Ectodermal cell (in vitro differentiated cells): ENCODE measurements at regions not wholly inside any gene's neighbourhood (a gene's known extent, or its start where the extent isn't known, plus 50 kb on each side); places are given as distances from the start of the nearest gene placed in this dataset.
"Not testable (repeated sequence)": the region's sequence is repeated elsewhere in the genome, so short reads cannot be mapped to it uniquely, and the experiment has no call there.

ENCODE experiments used
- H3K27ac ChIP-seq: 2 replicates; pipeline ENCODE4 v1.7.0; 2013; ENCODE audit warnings: mild to moderate bottlenecking, low read depth, low read length; ENCODE audit not compliant: insufficient read depth, poor library complexity, severe bottlenecking
- H3K27me3 ChIP-seq: 2 replicates; pipeline ENCODE4 v1.7.0; 2013; ENCODE audit warnings: mild to moderate bottlenecking, low read length; ENCODE audit not compliant: insufficient read depth, control insufficient read depth, poor library complexity, severe bottlenecking
- H3K36me3 ChIP-seq: one replicate; pipeline ENCODE4 v1.7.0; 2013; ENCODE audit warnings: low read length; ENCODE audit not compliant: control insufficient read depth, insufficient read depth
- H3K4me1 ChIP-seq: one replicate; pipeline ENCODE4 v1.7.0; 2013; ENCODE audit warnings: low read length; ENCODE audit not compliant: control insufficient read depth, insufficient read depth
- H3K4me3 ChIP-seq: 2 replicates; pipeline ENCODE4 v1.7.0; 2013; ENCODE audit warnings: low read depth, low read length, control low read depth; ENCODE audit not compliant: insufficient read depth
- H3K9me3 ChIP-seq: 2 replicates; pipeline ENCODE4 v1.7.0; 2013; ENCODE audit warnings: mild to moderate bottlenecking, low read length, moderate library complexity; ENCODE audit not compliant: control insufficient read depth
- WGBS, 2 experiments: methylation state at CpG; one replicate each; pipeline ENCODE4 v1.1.7; 2013; ENCODE audit warnings: missing lambda C conversion rate in 2 of 2; 5-methylcytosine and 5-hydroxymethylcytosine counted together

DNA sequence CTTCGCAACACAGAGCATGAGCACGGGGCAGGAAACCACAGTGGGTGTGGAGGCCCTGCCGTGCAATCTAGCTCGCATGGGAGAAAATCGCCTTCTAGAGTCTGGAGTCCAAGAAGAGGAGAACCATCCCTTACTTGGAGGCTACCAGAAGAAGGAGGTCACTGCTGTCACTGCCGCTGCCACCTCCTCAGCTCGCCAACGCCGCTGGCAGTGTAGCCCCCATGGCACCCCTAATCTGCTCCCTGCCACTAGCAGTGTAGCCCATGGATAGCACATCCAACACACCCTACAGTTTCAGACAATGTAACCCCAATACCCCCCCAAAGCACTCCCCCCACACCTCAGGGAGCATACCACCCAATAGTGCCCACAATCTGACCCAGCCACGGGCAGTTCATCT lies 438.0 kb upstream of the ZNF337 start:
- no peaks in the 10 kb centered on the region for H3K36me3 ChIP-seq
- no peaks in the 10 kb centered on the region for H3K27me3 ChIP-seq
- H3K4me3 ChIP-seq: no peak overlapping the region
- H3K4me1 ChIP-seq: no peaks in the 10 kb centered on the region
- no peak overlapping the region for H3K27ac ChIP-seq
- H3K9me3 ChIP-seq: no peaks in the 10 kb centered on the region
- WGBS, 2 experiments: 90 to 92% methylated on average over 10 of the region's 10 CpGs

DNA sequence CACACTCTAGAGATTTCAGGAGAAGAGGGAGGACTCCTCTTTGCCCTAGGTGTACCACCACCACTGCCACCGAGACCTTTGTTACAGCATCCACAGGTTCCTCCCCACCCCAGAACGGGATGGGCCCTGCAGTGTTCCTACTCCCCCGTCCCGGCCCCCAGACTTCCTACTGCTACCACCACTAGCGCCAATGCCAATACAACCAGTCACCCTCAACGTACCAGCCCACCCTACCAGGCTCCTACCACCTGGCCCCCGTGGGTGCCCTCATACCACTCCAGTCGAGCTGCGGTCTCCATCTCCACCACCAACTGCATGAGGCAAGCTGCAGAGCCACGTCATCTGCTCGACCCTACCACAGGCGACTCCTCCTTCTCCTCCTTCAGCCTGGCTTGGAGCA lies 437.1 kb upstream of the ZNF337 start:
- not testable (repeated sequence) for H3K4me3 ChIP-seq, H3K27me3 ChIP-seq, H3K36me3 ChIP-seq, H3K9me3 ChIP-seq, H3K4me1 ChIP-seq, H3K27ac ChIP-seq
- WGBS, 2 experiments: 93 to 95% methylated on average over 12 of the region's 12 CpGs

DNA sequence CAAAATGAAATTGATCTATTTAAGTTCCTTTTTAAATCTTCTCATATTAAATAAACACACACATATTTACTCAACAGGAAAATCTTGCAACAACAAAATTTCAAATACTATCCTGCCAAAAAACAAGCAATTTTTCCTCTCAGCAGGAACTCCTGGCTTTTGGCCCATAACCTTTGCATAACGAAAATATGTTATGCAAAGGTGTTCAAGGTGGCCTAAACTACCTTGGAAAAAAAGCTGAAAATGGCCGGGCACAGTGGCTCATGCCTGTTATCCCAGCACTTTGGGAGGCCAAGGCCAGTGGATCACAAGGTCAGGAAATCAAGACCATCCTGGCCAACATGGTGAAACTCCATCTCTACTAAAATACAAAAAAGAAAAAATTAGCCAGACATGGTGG lies 424.3 kb upstream of the ZNF337 start:
- not testable (repeated sequence) for H3K4me3 ChIP-seq, H3K27ac ChIP-seq, H3K4me1 ChIP-seq, H3K9me3 ChIP-seq, H3K36me3 ChIP-seq, H3K27me3 ChIP-seq
- 89 to 95% methylated on average over 2 of the region's 2 CpGs for WGBS, 2 experiments

DNA sequence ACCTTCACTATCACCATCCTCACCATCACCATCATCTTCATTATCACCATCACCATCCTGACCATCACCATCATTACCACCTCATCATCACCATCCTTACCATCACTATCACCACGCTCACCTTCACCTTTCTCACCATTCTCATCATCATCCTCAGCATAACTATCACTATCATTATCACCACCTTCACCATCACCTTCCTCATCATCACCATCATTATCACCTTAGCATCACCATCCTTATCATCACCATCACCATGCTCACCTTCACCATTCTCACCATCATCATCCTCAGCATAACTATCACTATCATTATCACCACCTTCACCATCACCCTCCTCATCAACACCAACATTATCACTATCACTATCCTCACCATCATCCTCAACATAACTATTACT lies 397.8 kb upstream of the ZNF337 start:
- not testable (repeated sequence) for H3K4me3 ChIP-seq, H3K9me3 ChIP-seq, H3K36me3 ChIP-seq, H3K27ac ChIP-seq, H3K27me3 ChIP-seq, H3K4me1 ChIP-seq
- WGBS, 2 experiments: 85 to 89% methylated on average over 1 of the region's 1 CpG

DNA sequence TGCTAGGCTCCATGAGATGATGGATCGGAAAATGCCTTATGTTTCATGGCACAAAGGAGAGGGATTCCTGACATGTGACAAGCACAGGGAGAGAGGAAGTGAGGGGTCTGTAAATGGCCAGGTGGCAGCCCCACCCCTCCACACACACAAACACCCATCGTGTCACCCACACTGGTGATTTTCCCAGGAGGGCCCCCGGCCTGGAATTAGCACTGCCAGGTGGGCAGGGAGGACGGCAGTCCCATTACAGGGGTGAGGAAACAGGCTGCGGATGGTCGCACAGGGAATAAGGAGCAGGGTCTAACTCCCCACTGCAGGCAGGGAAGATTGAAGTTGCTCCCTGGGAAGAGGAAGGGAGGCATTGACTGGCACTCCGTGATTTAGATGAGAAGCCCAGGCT lies 395.3 kb upstream of the ZNF337 start:
- not testable (repeated sequence) for H3K36me3 ChIP-seq, H3K4me1 ChIP-seq, H3K27me3 ChIP-seq, H3K9me3 ChIP-seq, H3K27ac ChIP-seq, H3K4me3 ChIP-seq
- 89 to 93% methylated on average over 6 to 7 of the region's 7 CpGs for WGBS, 2 experiments

DNA sequence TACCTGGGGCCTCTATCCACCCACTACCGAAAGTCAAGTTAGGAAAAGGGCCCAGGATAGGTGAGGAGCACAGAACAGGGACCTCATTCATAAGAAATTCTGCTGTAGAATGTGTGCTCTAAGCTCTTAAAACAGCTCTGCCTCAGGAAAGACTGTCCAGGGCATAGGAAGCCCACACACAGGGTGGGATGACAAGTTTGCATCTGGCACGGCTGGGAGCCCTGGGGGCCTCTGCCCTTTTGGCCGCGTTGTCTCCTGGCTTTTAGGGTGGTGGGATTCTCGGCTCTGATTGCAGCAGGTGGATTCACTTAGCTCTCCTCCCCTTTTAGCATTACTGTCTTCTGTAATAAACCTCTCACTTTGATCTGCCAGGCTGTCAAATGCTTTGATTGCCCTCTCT lies 389.5 kb upstream of the ZNF337 start:
- H3K27ac ChIP-seq, H3K27me3 ChIP-seq, H3K9me3 ChIP-seq, H3K4me3 ChIP-seq, H3K4me1 ChIP-seq, H3K36me3 ChIP-seq: not testable (repeated sequence)
- WGBS, 2 experiments: no CpG with 5 or more reads among the region's 5 CpGs

DNA sequence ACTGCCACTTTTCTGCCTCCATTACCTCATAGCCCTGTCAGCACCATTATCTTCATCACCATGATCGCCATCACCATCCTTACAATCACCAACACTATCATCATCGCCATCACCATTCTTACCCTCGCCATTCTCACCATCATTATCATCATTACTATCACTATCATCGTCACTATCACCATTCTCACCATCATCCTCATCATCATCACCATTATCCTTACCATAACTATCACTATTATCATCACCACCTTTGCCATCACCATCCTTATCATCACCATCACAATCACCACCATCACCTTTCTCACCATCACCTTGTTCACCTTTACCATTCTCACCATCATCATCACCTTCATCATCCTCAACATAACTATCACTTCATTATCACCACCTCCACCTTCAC lies 377.3 kb upstream of the ZNF337 start:
- not testable (repeated sequence) for H3K4me3 ChIP-seq, H3K9me3 ChIP-seq, H3K4me1 ChIP-seq, H3K27ac ChIP-seq, H3K27me3 ChIP-seq, H3K36me3 ChIP-seq
- WGBS, 2 experiments: 84 to 87% methylated on average over 4 of the region's 4 CpGs

DNA sequence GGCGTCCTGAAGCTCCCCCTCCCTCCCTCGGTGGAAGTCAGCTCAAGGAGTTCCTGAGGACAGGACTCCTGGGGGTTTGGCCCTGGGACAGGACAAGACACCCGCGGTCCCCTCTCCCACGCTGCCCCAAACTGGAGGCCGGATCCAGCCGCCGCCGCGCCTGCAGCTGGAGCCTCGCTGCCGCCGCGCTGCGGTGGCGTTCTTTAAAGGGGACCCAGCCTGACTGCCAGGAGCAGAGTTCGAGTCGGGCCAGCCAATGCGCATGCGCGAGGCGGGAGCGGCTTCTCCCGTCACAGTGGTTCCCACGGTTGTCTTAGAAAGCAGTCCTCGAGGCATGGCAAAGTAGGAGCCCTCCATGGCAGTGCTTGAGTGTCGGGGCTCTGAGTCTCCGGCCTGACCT lies 362.7 kb upstream of the ZNF337 start:
- H3K36me3 ChIP-seq, H3K4me3 ChIP-seq, H3K27me3 ChIP-seq, H3K9me3 ChIP-seq, H3K27ac ChIP-seq, H3K4me1 ChIP-seq: not testable (repeated sequence)
- no CpG with 5 or more reads among the region's 28 CpGs for WGBS, 2 experiments

DNA sequence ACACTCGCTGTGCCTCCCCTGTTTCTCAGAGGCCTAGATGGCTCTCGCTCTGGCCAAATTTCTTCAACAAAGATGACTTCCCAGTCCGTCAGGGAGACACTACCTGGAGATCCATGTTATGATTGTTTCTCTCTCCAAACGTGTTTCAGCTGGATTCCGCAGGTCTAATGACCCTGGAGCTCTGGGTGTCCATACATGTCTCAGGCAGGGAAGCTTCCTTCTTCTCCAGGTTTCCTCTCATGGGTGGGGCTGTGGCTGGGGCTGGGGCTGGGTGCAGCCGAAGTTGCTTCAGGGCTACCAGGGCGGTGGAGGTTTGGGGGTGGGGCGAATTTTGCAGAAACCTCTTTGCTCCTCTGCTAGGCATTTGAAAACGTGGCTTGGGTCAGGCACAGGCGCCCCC lies 361.8 kb upstream of the ZNF337 start:
- WGBS, 2 experiments: no CpG with 5 or more reads among the region's 10 CpGs
- H3K9me3 ChIP-seq, H3K36me3 ChIP-seq, H3K27me3 ChIP-seq, H3K4me3 ChIP-seq, H3K27ac ChIP-seq, H3K4me1 ChIP-seq: not testable (repeated sequence)

DNA sequence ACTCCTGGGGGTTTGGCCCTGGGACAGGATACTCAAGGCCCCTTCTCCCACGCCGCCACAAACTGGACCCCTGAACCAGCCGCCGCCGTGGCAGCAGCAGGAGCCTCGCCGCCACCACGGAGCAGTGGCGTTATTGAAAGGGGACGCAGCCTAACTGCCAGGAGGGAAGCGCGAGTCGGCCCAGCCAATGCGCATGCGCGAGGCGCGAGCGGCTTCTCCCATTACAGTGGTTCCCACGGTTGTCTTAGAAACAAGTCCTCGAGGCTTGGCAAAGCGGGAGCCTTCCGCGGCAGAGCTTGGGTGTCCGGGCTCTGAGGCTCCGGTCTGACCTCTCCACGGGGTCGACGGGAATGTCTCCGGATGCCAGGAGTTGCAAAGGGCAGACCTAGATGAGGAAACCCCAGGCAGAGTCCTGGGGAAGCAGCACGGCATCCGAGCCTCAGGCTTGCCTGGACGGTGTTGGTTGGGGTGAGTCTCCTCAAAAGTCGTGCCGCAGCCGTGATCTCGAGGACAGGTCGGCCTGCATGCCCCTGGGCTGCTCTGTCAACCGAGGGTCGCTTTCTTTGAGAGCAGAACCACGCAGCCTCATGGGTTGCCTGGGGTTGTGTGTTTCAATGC lies 360.6 kb upstream of the ZNF337 start:
- WGBS, 2 experiments: no CpG with 5 or more reads among the region's 41 CpGs

DNA sequence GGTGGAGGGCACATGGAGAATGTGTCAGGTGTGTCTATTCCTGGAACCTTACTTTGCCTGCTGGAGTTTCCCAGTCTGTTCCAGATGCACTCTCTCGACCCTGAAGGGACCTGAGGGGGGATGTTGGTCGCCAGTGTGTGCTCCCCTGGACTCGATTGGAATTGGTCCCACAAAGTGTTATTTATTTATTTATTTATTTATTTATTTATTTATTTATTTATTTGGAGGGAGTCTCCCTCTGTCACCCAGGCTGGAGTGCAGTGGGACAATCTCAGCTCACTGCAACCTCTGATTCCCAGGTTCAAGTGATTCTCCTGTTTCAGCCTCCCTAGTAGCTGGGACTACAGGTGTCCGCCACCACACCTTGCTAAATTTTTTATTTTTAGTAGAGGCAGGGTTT lies 329.1 kb upstream of the ZNF337 start:
- not testable (repeated sequence) for H3K4me1 ChIP-seq, H3K4me3 ChIP-seq, H3K9me3 ChIP-seq, H3K27me3 ChIP-seq, H3K36me3 ChIP-seq, H3K27ac ChIP-seq
- WGBS, 2 experiments: no CpG with 5 or more reads among the region's 4 CpGs

More for the DNA sequence above, 360.6 kb upstream of the ZNF337 start:
- H3K4me3 ChIP-seq, H3K9me3 ChIP-seq, H3K36me3 ChIP-seq, H3K27me3 ChIP-seq, H3K27ac ChIP-seq, H3K4me1 ChIP-seq: not testable (repeated sequence)
